PC-3 (cell line): ENCODE measurements at regions not wholly inside any gene's neighbourhood (a gene's known extent, or its start where the extent isn't known, plus 50 kb on each side); places are given as distances from the start of the nearest gene placed in this dataset.

ENCODE experiments used
- EZH2 ChIP-seq: fragments of 300-600 bp; sonication (generic); IDR thresholded peaks from one replicate; pipeline ENCODE4 v1.6.1; 2017; ENCODE audit warnings: antibody characterized with exemption, mild to moderate bottlenecking, low read length; ENCODE audit not compliant: unreplicated experiment
- TF ChIP-seq, protein P1 (sequence below): fragments of 300-600 bp; sonication (generic); conservative IDR thresholded peaks from 2 replicates; pipeline ENCODE4 v1.5.1; 2017; ENCODE audit warnings: antibody characterized with exemption, low read depth, mild to moderate bottlenecking, low read length

DNA sequence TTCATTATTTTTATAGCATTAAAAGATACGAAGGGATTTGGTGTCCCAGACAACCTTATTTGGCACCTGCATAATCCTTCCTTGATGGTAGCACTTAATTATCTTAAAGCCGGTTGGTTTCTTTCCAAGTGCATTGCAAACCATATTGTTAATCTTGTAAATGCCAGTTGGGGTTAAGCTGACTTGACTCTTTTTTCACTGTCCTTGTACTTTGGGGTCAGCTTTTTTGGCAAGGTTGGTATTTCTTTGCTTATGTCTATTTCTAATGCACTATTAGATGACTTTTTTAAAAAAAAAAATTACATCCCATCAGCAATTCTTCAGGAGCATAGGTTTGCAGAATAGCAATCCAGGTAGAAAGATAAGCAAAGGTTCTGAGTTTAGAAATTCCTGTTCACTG, 466.8 kb upstream of the TLE4 start:
- TF ChIP-seq, protein P1, sequence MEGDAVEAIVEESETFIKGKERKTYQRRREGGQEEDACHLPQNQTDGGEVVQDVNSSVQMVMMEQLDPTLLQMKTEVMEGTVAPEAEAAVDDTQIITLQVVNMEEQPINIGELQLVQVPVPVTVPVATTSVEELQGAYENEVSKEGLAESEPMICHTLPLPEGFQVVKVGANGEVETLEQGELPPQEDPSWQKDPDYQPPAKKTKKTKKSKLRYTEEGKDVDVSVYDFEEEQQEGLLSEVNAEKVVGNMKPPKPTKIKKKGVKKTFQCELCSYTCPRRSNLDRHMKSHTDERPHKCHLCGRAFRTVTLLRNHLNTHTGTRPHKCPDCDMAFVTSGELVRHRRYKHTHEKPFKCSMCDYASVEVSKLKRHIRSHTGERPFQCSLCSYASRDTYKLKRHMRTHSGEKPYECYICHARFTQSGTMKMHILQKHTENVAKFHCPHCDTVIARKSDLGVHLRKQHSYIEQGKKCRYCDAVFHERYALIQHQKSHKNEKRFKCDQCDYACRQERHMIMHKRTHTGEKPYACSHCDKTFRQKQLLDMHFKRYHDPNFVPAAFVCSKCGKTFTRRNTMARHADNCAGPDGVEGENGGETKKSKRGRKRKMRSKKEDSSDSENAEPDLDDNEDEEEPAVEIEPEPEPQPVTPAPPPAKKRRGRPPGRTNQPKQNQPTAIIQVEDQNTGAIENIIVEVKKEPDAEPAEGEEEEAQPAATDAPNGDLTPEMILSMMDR, result no peak
- TF ChIP-seq EZH2, result no peak
